H1 (cell line): ENCODE measurements at regions not wholly inside any gene's neighbourhood (a gene's known extent, or its start where the extent isn't known, plus 50 kb on each side); places are given as distances from the start of the nearest gene placed in this dataset.

Experiments used
- CBX8 ChIP-seq: fragments of 300-800, 300-1000 bp; sonication (generic); IDR thresholded peaks from 2 replicates; pipeline ENCODE4 v1.7.1; 2016; ENCODE audit warnings: low read depth, low read length, borderline replicate concordance
- CHD2 ChIP-seq: IDR thresholded peaks from 2 replicates; pipeline ENCODE4 v1.6.1; 2012; ENCODE audit warnings: low read length, improper control_type of control experiment
- CREB1 ChIP-seq: IDR thresholded peaks from 2 replicates; pipeline ENCODE4 v1.6.1; 2012; ENCODE audit warnings: inconsistent platforms
- EZH2 ChIP-seq: fragments of 200-600 bp; sonication (generic); IDR thresholded peaks from 2 replicates; pipeline ENCODE4 v1.7.1; 2012; ENCODE audit warnings: low read depth, mild to moderate bottlenecking, moderate library complexity, low read length, inconsistent platforms; ENCODE audit not compliant: severe bottlenecking
- MAX ChIP-seq: IDR thresholded peaks from 2 replicates; pipeline ENCODE4 v1.6.1; 2012; ENCODE audit warnings: inconsistent platforms
- PHF8 ChIP-seq: fragments of 200-600 bp; sonication (generic); conservative IDR thresholded peaks from 2 replicates; pipeline ENCODE4 v1.7.1; 2012; ENCODE audit warnings: low read depth, mild to moderate bottlenecking, inconsistent platforms, low read length, moderate library complexity
- RAD21 ChIP-seq, 2 experiments: IDR thresholded peaks in 1 of 2; conservative IDR thresholded peaks in 1 of 2; 2 replicates each; pipeline ENCODE4 v1.6.1; 2011; ENCODE audit warnings: low read depth in 2 of 2, low read length in 2 of 2, improper control_type of control experiment in 1 of 2, inconsistent platforms in 1 of 2, mild to moderate bottlenecking in 1 of 2, moderate library complexity in 1 of 2
- TF ChIP-seq, protein P1 (sequence below), 3 experiments: IDR thresholded peaks; 1 replicate in 2 of 3; 2 replicates in 1 of 3; pipeline versions ENCODE4 v1.5.1 to v1.6.1; 2011; ENCODE audit warnings: low read length in 3 of 3, mild to moderate bottlenecking in 3 of 3, inconsistent platforms in 2 of 3, low read depth in 1 of 3, moderate library complexity in 1 of 3; ENCODE audit not compliant: insufficient read depth in 1 of 3; ENCODE audit errors: control extremely low read depth in 1 of 3

DNA sequence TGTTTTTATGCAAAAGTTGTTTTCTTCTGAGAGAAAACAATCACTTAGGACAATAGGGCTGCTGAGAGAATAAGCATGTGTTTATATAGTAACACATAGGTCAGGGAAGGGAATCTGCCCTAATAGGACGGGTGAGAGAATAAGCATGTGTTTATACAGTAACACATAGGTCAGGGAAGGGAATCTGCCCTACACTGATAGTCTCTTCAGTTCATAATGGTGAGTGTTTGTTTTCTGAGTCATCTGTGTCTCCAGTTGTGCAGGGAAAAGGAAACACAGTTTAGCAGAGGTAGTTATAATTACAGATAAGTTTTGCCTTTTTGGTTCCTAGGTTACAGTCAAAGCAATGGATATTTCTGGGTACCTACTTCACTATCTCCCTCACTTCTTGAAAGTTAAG lies 252.3 kb upstream of the CA10 start:
- TF ChIP-seq, protein P1, sequence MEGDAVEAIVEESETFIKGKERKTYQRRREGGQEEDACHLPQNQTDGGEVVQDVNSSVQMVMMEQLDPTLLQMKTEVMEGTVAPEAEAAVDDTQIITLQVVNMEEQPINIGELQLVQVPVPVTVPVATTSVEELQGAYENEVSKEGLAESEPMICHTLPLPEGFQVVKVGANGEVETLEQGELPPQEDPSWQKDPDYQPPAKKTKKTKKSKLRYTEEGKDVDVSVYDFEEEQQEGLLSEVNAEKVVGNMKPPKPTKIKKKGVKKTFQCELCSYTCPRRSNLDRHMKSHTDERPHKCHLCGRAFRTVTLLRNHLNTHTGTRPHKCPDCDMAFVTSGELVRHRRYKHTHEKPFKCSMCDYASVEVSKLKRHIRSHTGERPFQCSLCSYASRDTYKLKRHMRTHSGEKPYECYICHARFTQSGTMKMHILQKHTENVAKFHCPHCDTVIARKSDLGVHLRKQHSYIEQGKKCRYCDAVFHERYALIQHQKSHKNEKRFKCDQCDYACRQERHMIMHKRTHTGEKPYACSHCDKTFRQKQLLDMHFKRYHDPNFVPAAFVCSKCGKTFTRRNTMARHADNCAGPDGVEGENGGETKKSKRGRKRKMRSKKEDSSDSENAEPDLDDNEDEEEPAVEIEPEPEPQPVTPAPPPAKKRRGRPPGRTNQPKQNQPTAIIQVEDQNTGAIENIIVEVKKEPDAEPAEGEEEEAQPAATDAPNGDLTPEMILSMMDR (IDR thresholded peaks at IDR 0.05; ENCODE audit: control extremely low read depth in 1 of 3, insufficient read depth in 1 of 3, low read depth in 1 of 3, low read length in 3 of 3) = no peak
- TF ChIP-seq PHF8 (no peak), MAX (no peak), CBX8 (no peak), EZH2 (no peak), RAD21 (IDR thresholded peaks at IDR 0.05 in 1 of 2, conservative IDR thresholded peaks at IDR 0.05 in 1 of 2; ENCODE audit: low read depth in 2 of 2, low read length in 2 of 2) (no peak), CREB1 (no peak), CHD2 (no peak)
